ENCODE measurements at regions not wholly inside any gene's neighbourhood (a gene's known extent, or its start where the extent isn't known, plus 50 kb on each side); places are given as distances from the start of the nearest gene placed in this dataset.

- DNase-seq (ENCODE audit: low spot score) = no peak
Observed at GRCh38 chr6:170000071-170000843, 248.8 kb downstream of the ERMARD start.

- no peak for DNase-seq (ENCODE audit: low spot score)
Observed at GRCh38 chr6:169999367-169999766, 247.9 kb downstream of the ERMARD start.

- DNase-seq (ENCODE audit: low spot score) = no peak
Observed at GRCh38 chr6:169998457-169998856, 247.0 kb downstream of the ERMARD start.

- no peak for DNase-seq (ENCODE audit: low spot score)
Observed at GRCh38 chr6:169997930-169998218, 246.5 kb downstream of the ERMARD start.

GRCh38 chr6:169997187-169997929 lies 245.9 kb downstream of the ERMARD start:
- no peak for DNase-seq (ENCODE audit: low spot score)

- no peak for DNase-seq (ENCODE audit: low spot score)
Observed at GRCh38 chr6:169996378-169997051, 245.1 kb downstream of the ERMARD start.

- DNase-seq (ENCODE audit: low spot score) = no peak
Observed at GRCh38 chr6:169994739-169995138, 243.3 kb downstream of the ERMARD start.

- DNase-seq (ENCODE audit: low spot score) = no peak
Observed at GRCh38 chr6:169993861-169994481, 242.5 kb downstream of the ERMARD start.

GRCh38 chr6:169991913-169992312 lies 240.5 kb downstream of the ERMARD start:
- DNase-seq (ENCODE audit: low spot score) = no peak

- DNase-seq (ENCODE audit: low spot score) = no peak
Observed at GRCh38 chr6:169991031-169991390, 239.6 kb downstream of the ERMARD start.

- no peak for DNase-seq (ENCODE audit: low spot score)
Observed at GRCh38 chr6:169990095-169991030, 238.9 kb downstream of the ERMARD start.

GRCh38 chr6:169989594-169989993 lies 238.2 kb downstream of the ERMARD start:
- no peak for DNase-seq (ENCODE audit: low spot score)

GRCh38 chr6:169988769-169989550 lies 237.5 kb downstream of the ERMARD start:
- DNase-seq (ENCODE audit: low spot score) = no peak

GRCh38 chr6:169986848-169987498 lies 235.6 kb downstream of the ERMARD start:
- DNase-seq (ENCODE audit: low spot score) = no peak

- DNase-seq (ENCODE audit: low spot score) = no peak
Observed at GRCh38 chr6:169986171-169986847, 234.9 kb downstream of the ERMARD start.

GRCh38 chr6:169985121-169986015 lies 233.9 kb downstream of the ERMARD start:
- no peak for DNase-seq (ENCODE audit: low spot score)

GRCh38 chr6:169984181-169985120 lies 233.0 kb downstream of the ERMARD start:
- DNase-seq (ENCODE audit: low spot score) = peak; percentile 9

Measured in SK-N-DZ (cell line).